GM23248 (cell line): ENCODE measurements at regions not wholly inside any gene's neighbourhood (a gene's known extent, or its start where the extent isn't known, plus 50 kb on each side); places are given as distances from the start of the nearest gene placed in this dataset.

Experiments used
- EZH2 ChIP-seq: fragments of 200-600 bp; sonication (generic); IDR thresholded peaks from 2 replicates; pipeline ENCODE4 v1.6.1; 2018; ENCODE audit warnings: antibody characterized with exemption, mild to moderate bottlenecking; ENCODE audit not compliant: insufficient read depth, poor library complexity, severe bottlenecking
- EZH2phosphoT487 ChIP-seq: fragments of 200-600 bp; sonication (generic); IDR thresholded peaks from 2 replicates; pipeline ENCODE4 v1.6.1; 2018; ENCODE audit warnings: antibody characterized with exemption, moderate library complexity, mild to moderate bottlenecking, low read depth; ENCODE audit not compliant: insufficient read depth

GRCh38 chr5:143892271-143892670 lies 80.3 kb downstream of the HMHB1 start:
- no peak for TF ChIP-seq EZH2
- TF ChIP-seq EZH2phosphoT487, result no peak
